Fibroblast of skin of right biceps (primary cell): ENCODE measurements at regions not wholly inside any gene's neighbourhood (a gene's known extent, or its start where the extent isn't known, plus 50 kb on each side); places are given as distances from the start of the nearest gene placed in this dataset.
A peak's percentile ranks its signal among the peaks of the same experiment; 100 is the strongest.
"Not testable (repeated sequence)": the region's sequence is repeated elsewhere in the genome, so short reads cannot be mapped to it uniquely, and the experiment has no call there.

ENCODE experiments used
- DNase-seq: peaks from one replicate; pipeline ENCODE4 v3.0.0-alpha.2; 2013

GRCh38 chr10:120115959-120116358 is 223.4 kb downstream of the SEC23IP start:
- DNase-seq: no peak

- no peak for DNase-seq
Measured at GRCh38 chr10:120121768-120122167, 229.2 kb downstream of the SEC23IP start.

GRCh38 chr10:120131183-120131582 is 238.7 kb downstream of the SEC23IP start:
- DNase-seq: peak; percentile 4

GRCh38 chr10:120132811-120133210 is 240.3 kb downstream of the SEC23IP start:
- DNase-seq: no peak

GRCh38 chr10:120138689-120139088 is 246.2 kb downstream of the SEC23IP start:
- no peak for DNase-seq

- DNase-seq: no peak
Measured at GRCh38 chr10:120145107-120145506, 252.6 kb downstream of the SEC23IP start.

GRCh38 chr10:120156614-120157274 is 264.2 kb downstream of the SEC23IP start:
- DNase-seq: no peak

- no peak for DNase-seq
Measured at GRCh38 chr10:120161111-120161510, 268.6 kb downstream of the SEC23IP start.

- no peak for DNase-seq
Measured at GRCh38 chr10:120162471-120162870, 269.9 kb downstream of the SEC23IP start.

- DNase-seq: peak; percentile 21
Measured at GRCh38 chr10:120172356-120172755, 279.8 kb downstream of the SEC23IP start.

GRCh38 chr10:120174491-120174890 is 282.0 kb downstream of the SEC23IP start:
- no peak for DNase-seq

GRCh38 chr10:120177330-120177729 is 279.7 kb upstream of the PLPP4 start:
- no peak for DNase-seq

GRCh38 chr10:120180160-120180559 is 276.9 kb upstream of the PLPP4 start:
- DNase-seq: no peak

GRCh38 chr10:120181154-120181553 is 275.9 kb upstream of the PLPP4 start:
- no peak for DNase-seq

- no peak for DNase-seq
Measured at GRCh38 chr10:120182431-120182830, 274.6 kb upstream of the PLPP4 start.

GRCh38 chr10:120183546-120183945 is 273.5 kb upstream of the PLPP4 start:
- no peak for DNase-seq

- DNase-seq: no peak
Measured at GRCh38 chr10:120184547-120185337, 272.3 kb upstream of the PLPP4 start.

GRCh38 chr10:120186506-120186905 is 270.5 kb upstream of the PLPP4 start:
- no peak for DNase-seq

- not testable (repeated sequence) for DNase-seq
Measured at GRCh38 chr10:120187168-120187567, 269.9 kb upstream of the PLPP4 start.

GRCh38 chr10:120188950-120189349 is 268.1 kb upstream of the PLPP4 start:
- no peak for DNase-seq

GRCh38 chr10:120195984-120196712 is 260.9 kb upstream of the PLPP4 start:
- no peak for DNase-seq

- no peak for DNase-seq
Measured at GRCh38 chr10:120204877-120205276, 252.2 kb upstream of the PLPP4 start.

- DNase-seq: no peak
Measured at GRCh38 chr10:120205368-120206018, 251.5 kb upstream of the PLPP4 start.
